ENCODE measurements at regions not wholly inside any gene's neighbourhood (a gene's known extent, or its start where the extent isn't known, plus 50 kb on each side); places are given as distances from the start of the nearest gene placed in this dataset.

GRCh38 chr2:239552213-239552926 is 151.6 kb upstream of the HDAC4 start:
- TF ChIP-seq CTCF (optimal IDR thresholded peaks at IDR 0.05 in 1 of 3, IDR thresholded peaks at IDR 0.05 in 1 of 3, conservative IDR thresholded peaks at IDR 0.05 in 1 of 3; ENCODE audit: extremely low read depth in 1 of 3, insufficient read depth in 2 of 3, low read length in 3 of 3) = no peak
- TF ChIP-seq EZH2 (IDR thresholded peaks at IDR 0.05; ENCODE audit: low read length) = no peak
- no peaks in the 10 kb centered on the region for H3K36me3 ChIP-seq (ENCODE audit: control insufficient read depth in 2 of 2, extremely low read depth in 1 of 2, insufficient read depth in 2 of 2, low read length in 2 of 2)
- FAIRE-seq = no peak
- no peaks in the 10 kb centered on the region for H3K9me1 ChIP-seq (ENCODE audit: control insufficient read depth, extremely low read depth, insufficient read depth, low read length)
- no peaks in the 10 kb centered on the region for H3K79me2 ChIP-seq (ENCODE audit: control insufficient read depth, insufficient read depth, low read length)
- peaks cover 22% of the 10 kb centered on the region for H3K4me1 ChIP-seq (ENCODE audit: control insufficient read depth, extremely low read depth, insufficient read depth, low read length)
- H2AFZ ChIP-seq (ENCODE audit: control insufficient read depth, low read length) = no peak overlapping the region
- no peak overlapping the region for H3K4me2 ChIP-seq (ENCODE audit: control insufficient read depth, extremely low read depth, insufficient read depth, low read depth, low read length)
- no peaks in the 10 kb centered on the region for H3K9me3 ChIP-seq (ENCODE audit: control insufficient read depth, low read depth, low read length)
- no peaks in the 10 kb centered on the region for H3K27me3 ChIP-seq (ENCODE audit: control insufficient read depth, extremely low read depth, insufficient read depth, low read length)
- H4K20me1 ChIP-seq (ENCODE audit: control insufficient read depth, extremely low read depth, insufficient read depth, low read length) = no peaks in the 10 kb centered on the region
- dilution Hi-C loops (cut with MboI; ENCODE audit: extremely low pct_ligation_motif_present, low sequenced_read_pairs) = no loop called here
- no peak for DNase-seq (ENCODE audit: low read depth, low spot score)
- H3K9ac ChIP-seq (ENCODE audit: control insufficient read depth, extremely low read depth, insufficient read depth, low read length) = no peak overlapping the region
- H3K4me3 ChIP-seq (ENCODE audit: control insufficient read depth in 2 of 3, extremely low read depth in 1 of 3, insufficient read depth in 2 of 3, low read depth in 1 of 3, low read length in 3 of 3) = no peak overlapping the region
- no peak overlapping the region for H3K27ac ChIP-seq (ENCODE audit: control insufficient read depth, insufficient read depth, low read length)

DNA sequence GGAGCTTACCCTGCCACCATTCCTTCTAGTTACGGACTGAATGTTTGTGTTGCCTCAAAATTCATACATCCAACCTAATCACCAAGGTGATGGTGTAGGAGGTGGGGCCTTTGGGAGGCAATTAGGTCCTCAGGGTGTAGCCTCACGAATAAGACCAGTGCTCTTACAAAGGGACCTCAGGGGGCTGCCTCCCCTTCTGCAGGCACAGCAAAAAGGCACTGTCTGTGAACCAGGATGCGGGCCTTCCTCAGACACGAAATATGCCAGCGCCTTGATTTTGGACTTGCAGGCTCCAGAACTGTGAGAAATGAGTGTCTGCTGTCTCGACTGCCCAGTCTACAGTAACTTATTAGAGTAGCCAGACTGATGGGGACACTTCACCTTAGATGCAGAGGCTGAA is 150.4 kb upstream of the HDAC4 start:
- no peak for FAIRE-seq
- no peaks in the 10 kb centered on the region for H3K27me3 ChIP-seq (ENCODE audit: control insufficient read depth, extremely low read depth, insufficient read depth, low read length)
- dilution Hi-C loops (cut with MboI; ENCODE audit: extremely low pct_ligation_motif_present, low sequenced_read_pairs) = no loop called here

More for the DNA sequence above, 150.4 kb upstream of the HDAC4 start:
- Histone ChIP-seq H3K4me2 (ENCODE audit: control insufficient read depth, extremely low read depth, insufficient read depth, low read depth, low read length) (no peak overlapping the region), H2AFZ (ENCODE audit: control insufficient read depth, low read length) (no peak overlapping the region), H3K9ac (ENCODE audit: control insufficient read depth, extremely low read depth, insufficient read depth, low read length) (no peak overlapping the region), H4K20me1 (ENCODE audit: control insufficient read depth, extremely low read depth, insufficient read depth, low read length) (no peaks in the 10 kb centered on the region), H3K4me3 (ENCODE audit: control insufficient read depth in 2 of 3, extremely low read depth in 1 of 3, insufficient read depth in 2 of 3, low read depth in 1 of 3, low read length in 3 of 3) (no peak overlapping the region), H3K36me3 (ENCODE audit: control insufficient read depth in 2 of 2, extremely low read depth in 1 of 2, insufficient read depth in 2 of 2, low read length in 2 of 2) (no peaks in the 10 kb centered on the region), H3K79me2 (ENCODE audit: control insufficient read depth, insufficient read depth, low read length) (no peaks in the 10 kb centered on the region), H3K4me1 (ENCODE audit: control insufficient read depth, extremely low read depth, insufficient read depth, low read length) (peaks cover 22% of the 10 kb centered on the region), H3K27ac (ENCODE audit: control insufficient read depth, insufficient read depth, low read length) (no peak overlapping the region), H3K9me1 (ENCODE audit: control insufficient read depth, extremely low read depth, insufficient read depth, low read length) (no peaks in the 10 kb centered on the region), H3K9me3 (ENCODE audit: control insufficient read depth, low read depth, low read length) (no peaks in the 10 kb centered on the region)
- TF ChIP-seq EZH2 (IDR thresholded peaks at IDR 0.05; ENCODE audit: low read length) (no peak), CTCF (optimal IDR thresholded peaks at IDR 0.05 in 1 of 3, IDR thresholded peaks at IDR 0.05 in 1 of 3, conservative IDR thresholded peaks at IDR 0.05 in 1 of 3; ENCODE audit: extremely low read depth in 1 of 3, insufficient read depth in 2 of 3, low read length in 3 of 3) (no peak)
- no peak for DNase-seq (ENCODE audit: low read depth, low spot score)

All from keratinocyte (primary cell).